ENCODE measurements at regions not wholly inside any gene's neighbourhood (a gene's known extent, or its start where the extent isn't known, plus 50 kb on each side); places are given as distances from the start of the nearest gene placed in this dataset.

GRCh38 chr13:106748785-106749184 lies 180.8 kb upstream of the ARGLU1 start:
- no peak for DNase-seq

DNA sequence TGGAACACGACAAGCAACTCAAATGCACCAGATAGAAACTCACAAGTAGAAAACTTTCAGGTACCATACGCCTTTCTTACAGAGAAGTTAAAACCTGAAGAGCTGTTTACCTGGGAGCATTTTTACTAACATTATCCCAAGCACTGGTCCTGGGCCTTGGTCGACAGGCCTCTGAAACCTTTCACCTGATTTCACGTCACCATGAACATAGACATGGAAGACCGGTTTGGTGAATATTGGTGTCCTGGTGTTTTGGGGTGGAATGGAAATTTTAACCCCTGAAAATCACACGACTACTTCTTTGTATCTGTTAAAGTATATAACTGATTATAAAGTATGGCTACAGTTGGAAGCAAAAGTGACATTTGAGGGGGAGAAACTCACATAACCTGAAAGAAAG lies 176.6 kb upstream of the ARGLU1 start:
- no peak for DNase-seq

GRCh38 chr13:106738186-106738678 lies 170.3 kb upstream of the ARGLU1 start:
- no peak for DNase-seq

DNA sequence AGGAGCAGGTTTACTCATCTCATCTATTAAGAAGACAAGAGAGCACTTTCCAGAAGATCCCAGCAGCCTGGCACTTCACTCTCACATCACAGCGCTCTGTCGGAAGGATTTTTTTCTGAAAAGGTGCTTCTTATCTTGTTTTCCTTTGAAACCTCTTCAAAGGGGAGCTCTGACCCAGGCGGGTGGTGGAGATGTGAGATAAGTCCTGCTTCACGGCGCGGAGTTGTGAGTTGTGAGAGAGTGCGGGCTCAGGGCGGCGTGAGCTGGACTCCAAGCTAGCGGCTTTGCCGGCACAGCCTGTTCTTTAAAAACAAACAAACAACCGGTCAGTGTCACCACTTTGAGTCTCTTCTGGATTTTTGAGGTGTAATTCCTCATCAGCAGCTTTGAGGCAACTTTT lies 169.0 kb upstream of the ARGLU1 start:
- DNase-seq, result no peak

- no peak for DNase-seq
Measured at GRCh38 chr13:106734198-106734597, 166.3 kb upstream of the ARGLU1 start.

- no peak for DNase-seq
Measured at GRCh38 chr13:106723036-106723435, 155.1 kb upstream of the ARGLU1 start.

DNA sequence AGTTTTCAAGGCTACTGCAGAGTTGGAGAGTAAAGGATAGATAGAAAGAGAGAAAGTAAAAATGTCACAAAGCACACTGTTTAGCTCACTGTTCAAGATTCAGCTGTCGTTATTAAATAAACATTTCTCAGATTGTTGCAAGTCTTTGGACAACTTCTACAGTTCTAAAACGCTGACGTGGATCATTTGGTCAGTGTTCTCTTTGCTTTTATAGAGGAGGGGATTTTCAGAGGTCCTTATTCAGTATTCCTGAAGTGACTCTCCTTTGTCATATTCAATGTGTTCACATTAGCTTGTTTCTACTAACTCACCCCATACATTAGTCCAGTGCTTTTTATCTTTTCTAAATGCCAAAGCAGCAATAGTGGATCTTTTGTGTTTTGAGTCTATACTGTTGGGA lies 154.7 kb upstream of the ARGLU1 start:
- no peak for DNase-seq

DNA sequence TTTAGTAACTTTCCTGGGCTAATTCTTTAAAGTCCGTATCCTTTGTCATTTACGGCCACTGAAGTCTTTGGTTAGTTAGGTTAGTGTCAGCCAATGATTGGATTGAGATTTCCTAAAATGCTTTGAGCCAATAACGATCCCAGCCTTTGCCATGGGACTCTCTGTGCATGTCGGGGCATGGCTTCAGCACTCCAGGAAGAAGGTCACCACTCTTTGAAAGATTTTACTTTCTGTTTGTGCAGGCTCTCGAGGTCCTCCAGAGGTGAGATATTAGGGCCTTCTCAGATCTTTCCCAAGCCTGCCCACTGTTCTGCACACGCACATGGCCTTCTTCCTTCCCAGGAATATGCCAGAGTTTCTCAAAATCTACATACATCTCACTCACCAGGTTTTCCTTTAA lies 153.7 kb upstream of the ARGLU1 start:
- no peak for DNase-seq

- DNase-seq, result no peak
Measured at GRCh38 chr13:106714271-106714982, 146.5 kb upstream of the ARGLU1 start.

- no peak for DNase-seq
Measured at GRCh38 chr13:106712381-106712780, 144.4 kb upstream of the ARGLU1 start.

DNA sequence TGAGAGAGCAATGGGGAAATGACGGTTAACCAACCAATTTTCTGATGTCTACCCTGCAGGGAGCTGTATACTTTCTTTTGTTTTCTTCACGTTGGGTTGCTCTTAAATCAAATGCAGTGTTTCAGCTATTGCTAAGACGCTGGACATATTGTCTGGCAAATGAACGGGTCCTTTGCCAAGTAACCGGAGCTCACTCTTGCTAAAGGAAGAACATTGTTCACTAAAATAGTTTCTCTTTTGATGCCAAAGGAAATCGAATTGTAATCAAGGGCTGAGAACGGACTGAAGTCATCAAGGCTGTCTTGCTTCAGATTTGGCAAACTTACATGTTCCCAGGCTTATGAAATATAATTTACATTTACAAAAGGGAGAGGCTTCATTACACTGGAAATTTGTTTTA lies 142.3 kb upstream of the ARGLU1 start:
- DNase-seq, result no peak

DNA sequence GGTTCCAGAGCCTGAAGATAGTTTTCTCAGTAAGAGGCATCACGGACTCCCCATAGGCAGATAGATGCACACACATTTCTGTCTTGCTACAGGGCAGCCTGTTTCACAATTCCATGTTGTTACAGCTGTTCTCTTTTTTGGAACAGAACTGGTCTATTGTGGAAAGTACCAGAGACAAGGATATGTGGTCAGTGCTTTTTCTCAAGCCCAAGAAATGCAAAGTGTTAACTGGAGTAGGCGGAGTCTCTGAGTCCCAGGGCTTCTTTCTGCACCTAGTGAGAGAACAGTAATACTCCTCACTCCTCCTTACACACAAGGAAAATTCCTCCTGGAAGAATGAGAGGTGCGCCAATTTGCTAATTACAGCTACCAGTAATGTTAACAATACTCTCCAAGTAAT lies 141.6 kb upstream of the ARGLU1 start:
- DNase-seq, result no peak

DNA sequence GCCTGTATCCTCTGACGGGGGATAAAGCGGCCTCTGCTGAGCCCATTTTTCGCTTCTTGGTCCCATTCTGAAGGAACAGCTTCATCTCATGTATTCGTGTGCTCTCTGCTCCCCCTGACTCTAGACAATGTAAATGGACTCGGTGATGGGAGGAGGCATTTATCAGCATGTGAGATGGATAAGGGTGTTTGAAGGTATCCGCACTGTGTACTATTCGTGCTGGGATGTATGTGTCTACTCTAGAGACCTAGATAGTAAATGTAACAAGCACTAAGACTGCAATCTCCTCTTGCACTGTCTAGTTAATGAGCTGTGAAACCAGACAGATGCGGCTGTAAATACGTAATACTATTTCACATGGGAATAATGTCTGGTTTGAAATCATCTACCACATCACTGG lies 134.6 kb upstream of the ARGLU1 start:
- no peak for DNase-seq

- DNase-seq, result no peak
Measured at GRCh38 chr13:106701771-106702341, 133.9 kb upstream of the ARGLU1 start.

GRCh38 chr13:106700439-106700838 lies 132.5 kb upstream of the ARGLU1 start:
- no peak for DNase-seq

- no peak for DNase-seq
Measured at GRCh38 chr13:106700007-106700406, 132.1 kb upstream of the ARGLU1 start.

DNA sequence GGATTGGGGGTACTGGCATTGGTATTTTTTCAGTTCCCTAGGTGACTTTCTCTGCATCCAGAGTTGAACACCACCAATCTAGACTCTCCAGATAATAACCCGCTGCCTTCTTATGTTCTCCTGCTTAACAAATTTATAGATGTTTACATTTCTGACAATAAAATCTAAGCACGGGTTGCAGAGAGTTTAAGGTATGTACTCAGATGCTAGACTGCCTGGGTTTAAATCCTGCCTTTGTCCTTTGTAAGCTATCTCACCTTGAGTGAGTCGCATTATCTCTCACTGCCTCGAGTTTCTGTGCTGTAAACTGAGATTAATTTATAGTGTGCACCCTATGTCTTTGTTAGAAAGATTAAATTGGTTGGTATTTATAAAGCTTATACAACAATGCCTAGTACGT lies 131.4 kb upstream of the ARGLU1 start:
- no peak for DNase-seq

GRCh38 chr13:106696719-106697118 lies 128.8 kb upstream of the ARGLU1 start:
- no peak for DNase-seq

DNA sequence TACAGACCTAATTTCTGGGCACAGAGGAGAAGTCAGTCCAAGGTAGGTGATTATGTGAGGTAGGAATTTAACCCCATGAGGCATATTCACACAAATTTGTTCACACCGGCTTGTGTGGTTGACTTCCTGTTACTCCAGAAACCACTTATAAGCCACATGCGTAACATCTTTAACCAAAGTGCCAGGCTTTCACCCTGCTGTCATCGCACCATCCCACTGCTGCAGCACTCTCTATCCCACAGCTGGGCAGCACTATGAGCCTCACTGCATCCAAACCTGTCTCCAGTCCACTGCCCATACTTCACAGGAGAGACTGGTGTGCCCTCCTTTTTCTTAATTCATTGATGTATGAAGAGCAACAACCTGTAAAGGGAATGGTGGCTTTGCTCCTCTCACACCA lies 128.2 kb upstream of the ARGLU1 start:
- DNase-seq, result no peak

- DNase-seq, result no peak
Measured at GRCh38 chr13:106695139-106695538, 127.2 kb upstream of the ARGLU1 start.

- no peak for DNase-seq
Measured at GRCh38 chr13:106691861-106692260, 123.9 kb upstream of the ARGLU1 start.

GRCh38 chr13:106691341-106691740 lies 123.4 kb upstream of the ARGLU1 start:
- no peak for DNase-seq

- DNase-seq, result no peak
Measured at GRCh38 chr13:106690779-106691178, 122.8 kb upstream of the ARGLU1 start.

DNA sequence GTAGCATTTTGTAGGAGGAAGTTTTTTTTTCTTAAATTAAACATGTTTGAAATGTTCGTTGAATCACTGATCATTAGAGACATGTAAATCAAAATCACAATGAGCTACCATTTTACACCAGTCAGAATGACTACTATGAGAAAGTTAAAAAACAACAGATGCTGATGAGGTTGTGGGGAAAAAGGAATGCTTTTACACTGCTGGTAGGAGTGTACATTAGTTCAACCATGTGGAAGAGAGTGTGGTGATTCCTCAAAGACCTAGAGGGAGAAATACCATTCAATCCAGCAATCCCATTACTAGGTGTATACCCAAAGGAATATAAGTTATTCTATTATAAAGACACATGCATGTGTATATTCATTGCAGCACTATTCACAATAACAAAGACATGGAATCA lies 122.0 kb upstream of the ARGLU1 start:
- no peak for DNase-seq

DNA sequence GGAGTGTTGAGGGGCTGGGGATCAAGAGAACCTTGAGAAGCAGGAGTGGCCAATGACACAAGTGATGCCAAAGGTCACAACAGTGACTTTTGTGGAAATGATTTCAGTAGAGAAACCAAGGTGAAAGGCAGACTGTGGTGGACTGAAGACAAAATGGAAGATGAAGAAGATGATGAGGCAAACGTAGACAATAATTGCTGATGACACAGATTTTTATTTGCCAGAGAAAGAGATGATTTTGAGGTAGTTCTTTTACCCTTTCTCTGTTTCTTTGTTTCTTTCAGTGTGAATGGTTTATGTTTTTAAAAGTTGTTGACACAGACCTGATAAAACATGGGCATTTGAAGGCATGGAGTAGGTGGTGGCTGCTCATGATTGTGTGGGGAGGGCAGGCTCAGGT lies 121.0 kb upstream of the ARGLU1 start:
- no peak for DNase-seq
